AG10803 (cell line): ENCODE measurements at regions not wholly inside any gene's neighbourhood (a gene's known extent, or its start where the extent isn't known, plus 50 kb on each side); places are given as distances from the start of the nearest gene placed in this dataset.
"Not testable (repeated sequence)": the region's sequence is repeated elsewhere in the genome, so short reads cannot be mapped to it uniquely, and the experiment has no call there.

Source experiments
- DNase-seq: peaks from one replicate; pipeline ENCODE4 v3.0.0; 2010; ENCODE audit warnings: low read depth
- H3K4me3 ChIP-seq: 2 replicates; pipeline ENCODE4 v1.5.1; 2011; ENCODE audit warnings: mild to moderate bottlenecking, low read length, control low read depth
- TF ChIP-seq, protein P1 (sequence below): conservative IDR thresholded peaks from 2 replicates; pipeline ENCODE4 v1.5.1; 2011; ENCODE audit warnings: mild to moderate bottlenecking, low read length, control low read depth, inconsistent platforms

DNA sequence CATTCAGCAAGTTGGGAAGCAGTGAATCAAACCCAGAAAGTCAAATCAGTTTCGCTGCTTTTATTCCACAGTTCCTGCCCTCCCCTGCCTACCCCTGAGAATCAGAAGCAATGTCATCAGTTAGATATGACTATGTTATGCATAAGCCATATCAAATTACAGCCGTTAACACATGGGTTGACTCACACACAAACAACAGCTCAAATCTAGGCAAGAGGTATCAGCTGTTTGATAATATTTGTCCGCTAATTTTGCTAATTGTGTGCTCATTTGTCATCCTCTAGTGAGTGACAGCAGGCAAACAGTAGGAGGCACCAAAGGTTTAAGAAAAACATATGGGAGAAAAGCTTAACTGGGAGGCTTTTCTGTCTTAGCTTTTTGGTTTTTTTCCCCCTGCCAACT is 327.4 kb upstream of the CCL2 start:
- TF ChIP-seq, protein P1, sequence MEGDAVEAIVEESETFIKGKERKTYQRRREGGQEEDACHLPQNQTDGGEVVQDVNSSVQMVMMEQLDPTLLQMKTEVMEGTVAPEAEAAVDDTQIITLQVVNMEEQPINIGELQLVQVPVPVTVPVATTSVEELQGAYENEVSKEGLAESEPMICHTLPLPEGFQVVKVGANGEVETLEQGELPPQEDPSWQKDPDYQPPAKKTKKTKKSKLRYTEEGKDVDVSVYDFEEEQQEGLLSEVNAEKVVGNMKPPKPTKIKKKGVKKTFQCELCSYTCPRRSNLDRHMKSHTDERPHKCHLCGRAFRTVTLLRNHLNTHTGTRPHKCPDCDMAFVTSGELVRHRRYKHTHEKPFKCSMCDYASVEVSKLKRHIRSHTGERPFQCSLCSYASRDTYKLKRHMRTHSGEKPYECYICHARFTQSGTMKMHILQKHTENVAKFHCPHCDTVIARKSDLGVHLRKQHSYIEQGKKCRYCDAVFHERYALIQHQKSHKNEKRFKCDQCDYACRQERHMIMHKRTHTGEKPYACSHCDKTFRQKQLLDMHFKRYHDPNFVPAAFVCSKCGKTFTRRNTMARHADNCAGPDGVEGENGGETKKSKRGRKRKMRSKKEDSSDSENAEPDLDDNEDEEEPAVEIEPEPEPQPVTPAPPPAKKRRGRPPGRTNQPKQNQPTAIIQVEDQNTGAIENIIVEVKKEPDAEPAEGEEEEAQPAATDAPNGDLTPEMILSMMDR, result no peak; the same call in 1 of the 2 replicates

GRCh38 chr17:33929181-33929724 is 325.8 kb upstream of the CCL2 start:
- no peak for DNase-seq
- H3K4me3 ChIP-seq, result no peak overlapping the region
- TF ChIP-seq, protein P1, result no peak

More for the DNA sequence above, 327.4 kb upstream of the CCL2 start:
- H3K4me3 ChIP-seq, result no peak overlapping the region
- DNase-seq, result no peak

DNA sequence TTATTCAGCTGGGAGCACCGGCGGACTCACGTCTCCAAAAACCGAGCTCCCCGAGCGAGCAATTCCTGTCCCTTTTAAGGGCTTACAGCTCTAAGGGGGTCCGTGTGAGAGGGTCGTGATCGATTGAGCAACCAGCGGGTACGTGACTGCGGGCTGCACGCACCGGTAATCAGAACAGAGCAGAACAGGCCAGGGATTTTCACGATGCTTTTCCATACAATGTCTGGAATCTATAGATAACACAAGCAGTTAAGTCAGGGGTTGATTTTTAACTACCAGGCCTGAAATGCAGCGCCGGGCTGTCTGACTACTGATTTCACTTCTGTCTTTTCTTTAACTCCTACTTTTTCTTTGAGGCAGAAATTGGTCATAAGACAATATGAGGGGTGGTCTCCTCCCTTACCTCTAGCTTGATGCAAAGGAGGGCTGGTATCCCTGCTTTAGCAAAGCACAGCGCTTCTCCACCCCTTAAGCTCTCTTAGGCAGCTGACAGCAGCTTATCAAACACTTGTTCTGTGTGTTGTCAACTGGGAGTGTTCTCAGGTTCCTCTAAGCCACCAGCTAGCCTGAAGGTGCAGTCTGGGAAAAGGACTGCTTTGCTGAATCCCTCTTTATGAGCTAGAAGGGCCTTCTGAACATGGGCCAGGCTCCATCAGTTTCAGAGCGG is 323.8 kb upstream of the CCL2 start:
- not testable (repeated sequence) for H3K4me3 ChIP-seq, DNase-seq

DNA sequence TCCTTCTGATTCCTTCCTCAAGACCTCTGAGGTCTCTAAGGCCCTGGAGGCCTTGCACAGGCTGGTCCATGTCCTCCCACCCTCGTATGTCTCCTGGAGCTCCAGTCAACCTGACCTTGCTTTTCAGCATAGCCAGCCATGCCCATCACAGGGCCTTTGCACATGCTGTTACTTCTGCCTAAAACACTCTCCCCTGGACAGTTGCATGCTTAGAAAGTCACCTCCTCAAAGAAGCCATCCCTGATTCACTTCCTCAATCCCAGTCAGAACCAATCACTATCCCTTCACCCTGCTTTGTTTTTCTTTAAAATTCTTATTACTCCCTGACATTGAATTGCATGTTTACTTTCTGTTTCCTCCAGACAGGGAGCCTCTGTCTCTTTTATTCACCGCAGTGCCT is 322.1 kb upstream of the CCL2 start:
- DNase-seq, result no peak
- TF ChIP-seq, protein P1, result no peak
- no peak overlapping the region for H3K4me3 ChIP-seq

GRCh38 chr17:33933576-33933975 is 321.5 kb upstream of the CCL2 start:
- TF ChIP-seq, protein P1, result no peak
- H3K4me3 ChIP-seq, result no peak overlapping the region
- DNase-seq, result no peak

- no peak for DNase-seq
- TF ChIP-seq, protein P1, result no peak
- no peak overlapping the region for H3K4me3 ChIP-seq
These were observed 320.4 kb upstream of the CCL2 start for GRCh38 chr17:33934696-33935095.

- no peak overlapping the region for H3K4me3 ChIP-seq
- DNase-seq, result no peak
- TF ChIP-seq, protein P1, result no peak
These were observed 319.3 kb upstream of the CCL2 start for GRCh38 chr17:33935822-33936221.
